Thyroid gland (tissue), 4 donors: ENCODE measurements at regions not wholly inside any gene's neighbourhood (a gene's known extent, or its start where the extent isn't known, plus 50 kb on each side); places are given as distances from the start of the nearest gene placed in this dataset.

ENCODE experiments used
- DNase-seq, 2 donors: peaks; one replicate each; pipeline ENCODE4 v3.0.0-alpha.2; 2019
- H3K27ac ChIP-seq, 3 donors: fragments of 200-600 bp; sonication (generic); 1 replicate in 2 of 3; 2 replicates in 1 of 3; pipeline ENCODE4 v1.5.1; 2016 to 2019; ENCODE audit warnings: mild to moderate bottlenecking in 1 of 3, moderate library complexity in 1 of 3
- H3K27me3 ChIP-seq: fragments of 200-600 bp; sonication (generic); one replicate; pipeline ENCODE4 v1.5.1; 2019
- H3K36me3 ChIP-seq, 2 donors: fragments of 200-600 bp; sonication (generic); one replicate each; pipeline ENCODE4 v1.5.1; 2016 to 2019
- H3K4me1 ChIP-seq, 2 donors: fragments of 200-600 bp; sonication (generic); one replicate each; pipeline ENCODE4 v1.5.1; 2017 to 2019
- H3K4me3 ChIP-seq, 3 donors: fragments of 200-600 bp; sonication (generic); replicated peaks in 1 of 3; 1 replicate in 2 of 3; 2 replicates in 1 of 3; pipeline ENCODE4 v1.5.1; 2016; ENCODE audit warnings: mild to moderate bottlenecking in 1 of 3
- H3K9me3 ChIP-seq: fragments of 200-600 bp; sonication (generic); one replicate; pipeline ENCODE4 v1.5.1; 2017
- POLR2A ChIP-seq, 2 donors: fragments of 450-650 bp; IDR thresholded peaks; one replicate each; pipeline ENCODE4 v1.6.1; 2017; ENCODE audit warnings: antibody characterized with exemption in 2 of 2, mild to moderate bottlenecking in 2 of 2, moderate library complexity in 1 of 2
- WGBS, 2 donors: methylation state at CpG; one replicate each; pipeline ENCODE4 v1.1.5; 2017; 5-methylcytosine and 5-hydroxymethylcytosine counted together
- intact Hi-C: fragments of 100-400 bp; cut with DNase I; formaldehyde crosslinking; loops from one replicate; pipeline ENCODE4 v1.15.1; 2023
- TF ChIP-seq, protein P1 (sequence below), 6 experiments: fragments of 200-600 bp in 3 of 6; fragments of 450-650 bp in 3 of 6; sonication (generic) in 3 of 6; IDR thresholded peaks; one replicate each; pipeline ENCODE4 v1.5.1; 2016 to 2019; ENCODE audit warnings: antibody characterized with exemption in 6 of 6, mild to moderate bottlenecking in 2 of 6, inconsistent platforms in 1 of 6, moderate library complexity in 1 of 6

DNA sequence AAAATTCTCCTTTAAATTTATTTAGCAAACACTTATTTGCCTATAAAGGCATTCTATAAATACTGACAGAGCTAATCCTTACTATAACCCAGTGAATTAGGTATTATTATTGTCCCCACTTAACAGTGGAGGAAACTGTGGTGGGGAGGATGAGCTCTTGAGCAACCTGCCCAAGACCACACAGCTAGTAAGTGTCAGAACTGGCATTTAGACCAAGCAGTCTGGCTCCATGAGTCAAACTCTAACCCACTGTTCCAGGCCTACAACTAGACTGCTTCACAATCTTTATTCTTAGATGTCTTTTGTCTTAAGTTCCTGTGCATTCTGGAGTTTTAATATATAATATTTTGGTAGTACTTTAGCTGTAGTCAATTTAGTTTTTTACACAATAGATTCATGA lies 530.8 kb downstream of the BCKDHB start:
- TF ChIP-seq, protein P1, sequence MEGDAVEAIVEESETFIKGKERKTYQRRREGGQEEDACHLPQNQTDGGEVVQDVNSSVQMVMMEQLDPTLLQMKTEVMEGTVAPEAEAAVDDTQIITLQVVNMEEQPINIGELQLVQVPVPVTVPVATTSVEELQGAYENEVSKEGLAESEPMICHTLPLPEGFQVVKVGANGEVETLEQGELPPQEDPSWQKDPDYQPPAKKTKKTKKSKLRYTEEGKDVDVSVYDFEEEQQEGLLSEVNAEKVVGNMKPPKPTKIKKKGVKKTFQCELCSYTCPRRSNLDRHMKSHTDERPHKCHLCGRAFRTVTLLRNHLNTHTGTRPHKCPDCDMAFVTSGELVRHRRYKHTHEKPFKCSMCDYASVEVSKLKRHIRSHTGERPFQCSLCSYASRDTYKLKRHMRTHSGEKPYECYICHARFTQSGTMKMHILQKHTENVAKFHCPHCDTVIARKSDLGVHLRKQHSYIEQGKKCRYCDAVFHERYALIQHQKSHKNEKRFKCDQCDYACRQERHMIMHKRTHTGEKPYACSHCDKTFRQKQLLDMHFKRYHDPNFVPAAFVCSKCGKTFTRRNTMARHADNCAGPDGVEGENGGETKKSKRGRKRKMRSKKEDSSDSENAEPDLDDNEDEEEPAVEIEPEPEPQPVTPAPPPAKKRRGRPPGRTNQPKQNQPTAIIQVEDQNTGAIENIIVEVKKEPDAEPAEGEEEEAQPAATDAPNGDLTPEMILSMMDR (IDR thresholded peaks at IDR 0.05) = no peak
- no peak for TF ChIP-seq POLR2A (IDR thresholded peaks at IDR 0.05)
- no peak overlapping the region for H3K4me3 ChIP-seq
- intact Hi-C loops = no loop called here
- peaks cover 0 to 13% of the 10 kb centered on the region in 2 donors for H3K4me1 ChIP-seq
- no peak overlapping the region for H3K27ac ChIP-seq
- no peaks in the 10 kb centered on the region for H3K36me3 ChIP-seq
- H3K27me3 ChIP-seq = no peaks in the 10 kb centered on the region
- no peaks in the 10 kb centered on the region for H3K9me3 ChIP-seq
- no peak for DNase-seq

DNA sequence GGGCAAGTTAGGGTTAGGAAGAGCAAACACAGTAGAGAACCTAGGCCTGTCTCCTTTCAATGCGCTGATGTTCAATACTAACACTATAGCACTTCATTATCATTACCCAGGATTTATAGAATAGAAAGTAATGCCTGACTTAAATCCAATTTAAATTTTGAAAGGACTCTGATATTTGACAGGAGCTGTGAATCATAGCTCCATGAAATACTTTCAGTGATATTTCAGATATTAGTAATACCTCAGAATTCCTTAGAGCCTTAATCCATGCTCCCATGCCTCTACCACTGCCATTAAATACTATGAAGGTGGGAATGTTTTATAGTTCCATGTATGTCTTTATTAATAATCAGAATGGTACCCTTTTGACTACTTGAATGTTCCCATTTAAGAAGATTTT lies 530.2 kb downstream of the BCKDHB start:
- no peaks in the 10 kb centered on the region for H3K36me3 ChIP-seq
- H3K27ac ChIP-seq = no peak overlapping the region
- no peaks in the 10 kb centered on the region for H3K9me3 ChIP-seq
- H3K4me3 ChIP-seq = no peak overlapping the region
- no peak for DNase-seq
- intact Hi-C loops = no loop called here
- no peaks in the 10 kb centered on the region for H3K27me3 ChIP-seq
- H3K4me1 ChIP-seq = peaks cover 0 to 13% of the 10 kb centered on the region in 2 donors
- TF ChIP-seq, protein P1 (IDR thresholded peaks at IDR 0.05) = no peak
- no peak for TF ChIP-seq POLR2A (IDR thresholded peaks at IDR 0.05)
- WGBS, 2 donors = 96 to 100% methylated on average over 1 of the region's 1 CpG

DNA sequence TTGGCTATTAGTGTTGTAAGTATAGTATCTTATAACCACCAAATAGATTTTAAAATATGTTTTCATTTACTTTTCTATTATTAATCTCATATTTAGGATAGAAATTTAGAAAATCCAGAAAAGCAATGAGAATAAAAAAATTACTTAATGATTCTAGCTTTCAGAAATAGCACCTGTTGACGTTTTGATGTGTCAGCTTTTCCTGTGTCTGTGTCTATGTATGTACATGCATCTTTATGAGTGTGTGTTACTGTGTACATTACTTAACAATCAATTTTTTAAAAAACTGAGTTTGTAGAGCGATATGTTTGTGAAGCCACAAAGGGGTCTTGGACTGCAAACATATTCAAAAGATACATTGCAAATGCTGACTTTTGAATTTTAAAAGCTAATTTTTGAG lies 526.9 kb downstream of the BCKDHB start:
- whole genome bisulfite sequencing, 2 donors = 67 to 71% methylated on average over 2 of the region's 2 CpGs
- intact Hi-C loops = no loop called here
- H3K27me3 ChIP-seq = no peaks in the 10 kb centered on the region
- no peak overlapping the region for H3K4me3 ChIP-seq
- TF ChIP-seq POLR2A (IDR thresholded peaks at IDR 0.05) = no peak
- TF ChIP-seq, protein P1 (IDR thresholded peaks at IDR 0.05) = no peak
- no peak for DNase-seq
- peaks cover 0 to 2% of the 10 kb centered on the region in 2 donors for H3K4me1 ChIP-seq
- no peaks in the 10 kb centered on the region for H3K36me3 ChIP-seq
- no peak overlapping the region for H3K27ac ChIP-seq
- H3K9me3 ChIP-seq = no peaks in the 10 kb centered on the region

DNA sequence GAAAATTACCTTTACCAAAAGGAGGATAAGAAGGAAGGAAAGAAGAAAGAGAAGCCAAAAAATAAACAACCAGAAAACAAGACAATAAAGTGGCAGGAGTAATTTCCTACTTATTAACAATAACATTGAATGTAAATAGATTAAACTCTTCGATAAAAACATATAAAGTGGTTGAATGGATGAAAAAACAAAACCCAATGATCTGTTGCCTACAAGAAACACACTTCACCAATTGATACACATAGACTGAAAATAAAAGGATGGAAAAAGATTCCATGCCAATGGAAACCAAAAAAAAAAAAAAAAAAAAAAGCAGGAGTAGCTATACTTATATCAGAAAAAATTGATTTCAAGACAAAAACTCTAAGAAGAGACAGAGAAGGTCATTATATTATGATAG lies 518.9 kb downstream of the BCKDHB start:
- DNase-seq = no peak
- no peaks in the 10 kb centered on the region for H3K9me3 ChIP-seq
- intact Hi-C loops = no loop called here
- 80 to 82% methylated on average over 1 of the region's 1 CpG for whole genome bisulfite sequencing, 2 donors
- TF ChIP-seq, protein P1 (IDR thresholded peaks at IDR 0.05) = no peak
- no peak for TF ChIP-seq POLR2A (IDR thresholded peaks at IDR 0.05)
- H3K27ac ChIP-seq = no peak overlapping the region
- no peaks in the 10 kb centered on the region for H3K36me3 ChIP-seq
- no peaks in the 10 kb centered on the region for H3K27me3 ChIP-seq
- no peak overlapping the region for H3K4me3 ChIP-seq
- H3K4me1 ChIP-seq = peaks cover 3 to 13% of the 10 kb centered on the region in 2 donors

DNA sequence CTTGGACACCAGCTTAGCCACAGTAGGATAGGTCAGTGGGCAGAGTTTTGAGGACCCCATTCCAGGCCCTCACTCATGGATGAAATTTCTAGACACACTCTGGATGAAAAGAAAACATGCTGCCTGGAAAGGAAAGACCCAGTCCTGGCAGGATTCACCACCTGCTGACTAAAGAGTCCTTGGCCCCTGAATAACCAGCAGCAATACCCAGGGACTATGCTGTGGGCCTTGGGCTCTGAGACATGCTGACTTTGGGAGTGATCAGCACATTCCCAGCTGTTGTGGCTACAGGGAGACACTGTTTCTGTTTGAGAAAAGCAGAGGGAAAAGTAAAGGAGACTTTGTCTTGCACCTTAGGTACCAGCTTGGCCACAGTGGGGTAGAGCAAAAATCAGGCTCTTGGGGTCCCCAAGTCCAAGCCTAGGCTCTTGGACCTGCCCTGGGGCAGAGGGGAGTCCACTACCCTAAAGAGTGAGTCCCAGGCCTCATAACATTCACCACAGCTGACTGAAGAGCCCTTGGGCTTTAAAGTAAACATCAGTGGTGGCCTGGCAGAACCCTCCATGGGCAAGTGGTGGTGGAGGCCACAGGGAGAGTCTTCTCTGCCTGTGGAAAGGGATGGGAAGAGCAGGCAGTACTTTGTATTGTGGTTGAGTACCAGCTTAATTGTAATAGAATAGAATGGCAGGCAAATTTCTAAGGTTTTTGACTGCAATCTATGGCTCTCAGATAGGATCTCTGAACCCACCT lies 516.8 kb downstream of the BCKDHB start:
- Histone ChIP-seq H3K4me1 (peaks cover 3 to 13% of the 10 kb centered on the region in 2 donors), H3K36me3 (no peaks in the 10 kb centered on the region), H3K4me3 (no peak overlapping the region), H3K9me3 (no peaks in the 10 kb centered on the region), H3K27ac (peak overlapping the region; percentile 56 to 75 (median 63)), H3K27me3 (no peaks in the 10 kb centered on the region)
- no peak for TF ChIP-seq POLR2A (IDR thresholded peaks at IDR 0.05)
- TF ChIP-seq, protein P1 (IDR thresholded peaks at IDR 0.05) = no peak
- intact Hi-C loops = no loop called here
- peak; percentile 44 to 63 for DNase-seq
